ENCODE measurements at regions not wholly inside any gene's neighbourhood (a gene's known extent, or its start where the extent isn't known, plus 50 kb on each side); places are given as distances from the start of the nearest gene placed in this dataset.

GRCh38 chr14:76657404-76657803 is 103.9 kb upstream of the VASH1 start:
- DNase-seq = no peak
- no peak overlapping the region for H3K27ac ChIP-seq (ENCODE audit: low read length)
- peaks cover 20% of the 10 kb centered on the region for H3K9me3 ChIP-seq (replicated peaks; ENCODE audit: control insufficient read depth, low read depth, low read length)
- no peaks in the 10 kb centered on the region for H3K27me3 ChIP-seq (ENCODE audit: control insufficient read depth, insufficient read depth, low read length)
- H3K36me3 ChIP-seq (ENCODE audit: control insufficient read depth, insufficient read depth, low read length) = no peaks in the 10 kb centered on the region
- no peaks in the 10 kb centered on the region for H3K4me1 ChIP-seq (ENCODE audit: control insufficient read depth, insufficient read depth, low read length)
- WGBS (ENCODE audit: insufficient coverage) = 90% methylated on average over 1 of the region's 1 CpG
- H3K4me3 ChIP-seq (ENCODE audit: low read length) = no peak overlapping the region

- no peak for DNase-seq
- Histone ChIP-seq H3K27ac (ENCODE audit: low read length) (no peak overlapping the region), H3K9me3 (replicated peaks; ENCODE audit: control insufficient read depth, low read depth, low read length) (peaks cover 20% of the 10 kb centered on the region), H3K36me3 (ENCODE audit: control insufficient read depth, insufficient read depth, low read length) (no peaks in the 10 kb centered on the region), H3K4me3 (ENCODE audit: low read length) (no peak overlapping the region), H3K27me3 (ENCODE audit: control insufficient read depth, insufficient read depth, low read length) (no peaks in the 10 kb centered on the region), H3K4me1 (ENCODE audit: control insufficient read depth, insufficient read depth, low read length) (no peaks in the 10 kb centered on the region)
These were observed 103.4 kb upstream of the VASH1 start for GRCh38 chr14:76657846-76658245.

- no CpG with 5 or more reads among the region's 4 CpGs for WGBS (ENCODE audit: insufficient coverage)
- Histone ChIP-seq H3K9me3 (replicated peaks; ENCODE audit: control insufficient read depth, low read depth, low read length) (peaks cover 19% of the 10 kb centered on the region), H3K27me3 (ENCODE audit: control insufficient read depth, insufficient read depth, low read length) (no peaks in the 10 kb centered on the region), H3K36me3 (ENCODE audit: control insufficient read depth, insufficient read depth, low read length) (no peaks in the 10 kb centered on the region), H3K27ac (ENCODE audit: low read length) (no peak overlapping the region), H3K4me3 (ENCODE audit: low read length) (no peak overlapping the region), H3K4me1 (ENCODE audit: control insufficient read depth, insufficient read depth, low read length) (no peaks in the 10 kb centered on the region)
- no peak for DNase-seq
These were observed 98.7 kb upstream of the VASH1 start for GRCh38 chr14:76662580-76662979.

GRCh38 chr14:76664790-76665189 is 96.5 kb upstream of the VASH1 start:
- Histone ChIP-seq H3K27ac (ENCODE audit: low read length) (no peak overlapping the region), H3K4me1 (ENCODE audit: control insufficient read depth, insufficient read depth, low read length) (no peaks in the 10 kb centered on the region), H3K9me3 (replicated peaks; ENCODE audit: control insufficient read depth, low read depth, low read length) (peaks cover 11% of the 10 kb centered on the region), H3K27me3 (ENCODE audit: control insufficient read depth, insufficient read depth, low read length) (no peaks in the 10 kb centered on the region), H3K4me3 (ENCODE audit: low read length) (no peak overlapping the region), H3K36me3 (ENCODE audit: control insufficient read depth, insufficient read depth, low read length) (no peaks in the 10 kb centered on the region)
- WGBS (ENCODE audit: insufficient coverage) = 64% methylated on average over 3 of the region's 4 CpGs
- DNase-seq = no peak

- H3K4me3 ChIP-seq (ENCODE audit: low read length) = no peak overlapping the region
- WGBS (ENCODE audit: insufficient coverage) = 13% methylated on average over 1 of the region's 5 CpGs
- H3K27ac ChIP-seq (ENCODE audit: low read length) = no peak overlapping the region
- H3K4me1 ChIP-seq (ENCODE audit: control insufficient read depth, insufficient read depth, low read length) = no peaks in the 10 kb centered on the region
- H3K9me3 ChIP-seq (replicated peaks; ENCODE audit: control insufficient read depth, low read depth, low read length) = peaks cover 7% of the 10 kb centered on the region
- no peaks in the 10 kb centered on the region for H3K36me3 ChIP-seq (ENCODE audit: control insufficient read depth, insufficient read depth, low read length)
- DNase-seq = no peak
- H3K27me3 ChIP-seq (ENCODE audit: control insufficient read depth, insufficient read depth, low read length) = no peaks in the 10 kb centered on the region
These were observed 94.5 kb upstream of the VASH1 start for GRCh38 chr14:76666746-76667145.

GRCh38 chr14:76669770-76670169 is 91.5 kb upstream of the VASH1 start:
- H3K27me3 ChIP-seq (ENCODE audit: control insufficient read depth, insufficient read depth, low read length) = no peaks in the 10 kb centered on the region
- peaks cover 7% of the 10 kb centered on the region for H3K9me3 ChIP-seq (replicated peaks; ENCODE audit: control insufficient read depth, low read depth, low read length)
- DNase-seq = no peak
- no peak overlapping the region for H3K27ac ChIP-seq (ENCODE audit: low read length)
- no peaks in the 10 kb centered on the region for H3K36me3 ChIP-seq (ENCODE audit: control insufficient read depth, insufficient read depth, low read length)
- no peak overlapping the region for H3K4me3 ChIP-seq (ENCODE audit: low read length)
- H3K4me1 ChIP-seq (ENCODE audit: control insufficient read depth, insufficient read depth, low read length) = no peaks in the 10 kb centered on the region

- 60% methylated on average over 1 of the region's 3 CpGs for WGBS (ENCODE audit: insufficient coverage)
- Histone ChIP-seq H3K27me3 (ENCODE audit: control insufficient read depth, insufficient read depth, low read length) (no peaks in the 10 kb centered on the region), H3K9me3 (replicated peaks; ENCODE audit: control insufficient read depth, low read depth, low read length) (peaks cover 7% of the 10 kb centered on the region), H3K27ac (ENCODE audit: low read length) (no peak overlapping the region), H3K4me3 (ENCODE audit: low read length) (no peak overlapping the region), H3K4me1 (ENCODE audit: control insufficient read depth, insufficient read depth, low read length) (no peaks in the 10 kb centered on the region), H3K36me3 (ENCODE audit: control insufficient read depth, insufficient read depth, low read length) (no peaks in the 10 kb centered on the region)
- DNase-seq = no peak
These were observed 89.1 kb upstream of the VASH1 start for GRCh38 chr14:76672123-76672522.

GRCh38 chr14:76673261-76673660 is 88.0 kb upstream of the VASH1 start:
- H3K27me3 ChIP-seq (ENCODE audit: control insufficient read depth, insufficient read depth, low read length) = no peaks in the 10 kb centered on the region
- no peaks in the 10 kb centered on the region for H3K4me1 ChIP-seq (ENCODE audit: control insufficient read depth, insufficient read depth, low read length)
- H3K9me3 ChIP-seq (replicated peaks; ENCODE audit: control insufficient read depth, low read depth, low read length) = peaks cover 7% of the 10 kb centered on the region
- H3K36me3 ChIP-seq (ENCODE audit: control insufficient read depth, insufficient read depth, low read length) = no peaks in the 10 kb centered on the region
- DNase-seq = no peak
- no peak overlapping the region for H3K4me3 ChIP-seq (ENCODE audit: low read length)
- no peak overlapping the region for H3K27ac ChIP-seq (ENCODE audit: low read length)
- WGBS (ENCODE audit: insufficient coverage) = 97% methylated on average over 3 of the region's 3 CpGs

- Histone ChIP-seq H3K27me3 (ENCODE audit: control insufficient read depth, insufficient read depth, low read length) (no peaks in the 10 kb centered on the region), H3K27ac (ENCODE audit: low read length) (no peak overlapping the region), H3K4me1 (ENCODE audit: control insufficient read depth, insufficient read depth, low read length) (no peaks in the 10 kb centered on the region), H3K36me3 (ENCODE audit: control insufficient read depth, insufficient read depth, low read length) (no peaks in the 10 kb centered on the region), H3K4me3 (ENCODE audit: low read length) (no peak overlapping the region), H3K9me3 (replicated peaks; ENCODE audit: control insufficient read depth, low read depth, low read length) (no peaks in the 10 kb centered on the region)
- no peak for DNase-seq
- 53% methylated on average over 1 of the region's 11 CpGs for WGBS (ENCODE audit: insufficient coverage)
These were observed 86.2 kb upstream of the VASH1 start for GRCh38 chr14:76675046-76675445.

GRCh38 chr14:76676539-76676938 is 84.7 kb upstream of the VASH1 start:
- Histone ChIP-seq H3K27me3 (ENCODE audit: control insufficient read depth, insufficient read depth, low read length) (no peaks in the 10 kb centered on the region), H3K9me3 (replicated peaks; ENCODE audit: control insufficient read depth, low read depth, low read length) (no peaks in the 10 kb centered on the region), H3K4me3 (ENCODE audit: low read length) (no peak overlapping the region), H3K27ac (ENCODE audit: low read length) (no peak overlapping the region), H3K36me3 (ENCODE audit: control insufficient read depth, insufficient read depth, low read length) (no peaks in the 10 kb centered on the region), H3K4me1 (ENCODE audit: control insufficient read depth, insufficient read depth, low read length) (no peaks in the 10 kb centered on the region)
- WGBS (ENCODE audit: insufficient coverage) = no CpG with 5 or more reads among the region's 5 CpGs
- no peak for DNase-seq

GRCh38 chr14:76677534-76678145 is 83.6 kb upstream of the VASH1 start:
- no peak for DNase-seq
- 82% methylated on average over 2 of the region's 4 CpGs for WGBS (ENCODE audit: insufficient coverage)

More at GRCh38 chr14:76677534-76678145, 83.6 kb upstream of the VASH1 start:
- Histone ChIP-seq H3K36me3 (ENCODE audit: control insufficient read depth, insufficient read depth, low read length) (no peaks in the 10 kb centered on the region), H3K4me3 (ENCODE audit: low read length) (no peak overlapping the region), H3K27ac (ENCODE audit: low read length) (no peak overlapping the region), H3K4me1 (ENCODE audit: control insufficient read depth, insufficient read depth, low read length) (no peaks in the 10 kb centered on the region), H3K9me3 (replicated peaks; ENCODE audit: control insufficient read depth, low read depth, low read length) (peaks cover 5% of the 10 kb centered on the region), H3K27me3 (ENCODE audit: control insufficient read depth, insufficient read depth, low read length) (no peaks in the 10 kb centered on the region)
